ENCODE measurements at regions not wholly inside any gene's neighbourhood (a gene's known extent, or its start where the extent isn't known, plus 50 kb on each side); places are given as distances from the start of the nearest gene placed in this dataset.
"Not testable (repeated sequence)": the region's sequence is repeated elsewhere in the genome, so short reads cannot be mapped to it uniquely, and the experiment has no call there.

DNA sequence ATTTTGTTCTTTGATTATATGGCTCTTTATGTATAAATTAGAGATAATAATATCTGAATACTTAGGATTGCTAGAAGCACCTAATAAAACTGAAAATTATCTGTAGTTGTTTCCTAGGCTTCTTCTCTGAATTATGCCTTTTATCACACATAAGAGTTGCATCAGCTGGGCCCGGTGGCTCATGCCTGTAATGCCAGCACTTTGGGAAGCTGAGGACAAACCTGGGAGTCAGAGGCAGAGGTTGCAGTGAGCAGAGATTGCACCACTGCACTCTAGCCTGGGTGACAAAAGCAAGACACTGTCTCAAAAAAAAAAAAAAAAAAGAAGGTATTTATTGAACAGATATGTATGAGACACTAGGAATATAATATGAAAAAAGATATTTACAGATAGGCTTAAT lies 773.5 kb upstream of the AGA start:
- TF ChIP-seq EZH2 (optimal IDR thresholded peaks at IDR 0.05; ENCODE audit: low read depth, low read length), result no peak
- TF ChIP-seq EZH2phosphoT487 (IDR thresholded peaks at IDR 0.05; ENCODE audit: low read length), result no peak
- TF ChIP-seq, protein P1, sequence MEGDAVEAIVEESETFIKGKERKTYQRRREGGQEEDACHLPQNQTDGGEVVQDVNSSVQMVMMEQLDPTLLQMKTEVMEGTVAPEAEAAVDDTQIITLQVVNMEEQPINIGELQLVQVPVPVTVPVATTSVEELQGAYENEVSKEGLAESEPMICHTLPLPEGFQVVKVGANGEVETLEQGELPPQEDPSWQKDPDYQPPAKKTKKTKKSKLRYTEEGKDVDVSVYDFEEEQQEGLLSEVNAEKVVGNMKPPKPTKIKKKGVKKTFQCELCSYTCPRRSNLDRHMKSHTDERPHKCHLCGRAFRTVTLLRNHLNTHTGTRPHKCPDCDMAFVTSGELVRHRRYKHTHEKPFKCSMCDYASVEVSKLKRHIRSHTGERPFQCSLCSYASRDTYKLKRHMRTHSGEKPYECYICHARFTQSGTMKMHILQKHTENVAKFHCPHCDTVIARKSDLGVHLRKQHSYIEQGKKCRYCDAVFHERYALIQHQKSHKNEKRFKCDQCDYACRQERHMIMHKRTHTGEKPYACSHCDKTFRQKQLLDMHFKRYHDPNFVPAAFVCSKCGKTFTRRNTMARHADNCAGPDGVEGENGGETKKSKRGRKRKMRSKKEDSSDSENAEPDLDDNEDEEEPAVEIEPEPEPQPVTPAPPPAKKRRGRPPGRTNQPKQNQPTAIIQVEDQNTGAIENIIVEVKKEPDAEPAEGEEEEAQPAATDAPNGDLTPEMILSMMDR (IDR thresholded peaks at IDR 0.05; ENCODE audit: low read length), result no peak
- no peaks in the 10 kb centered on the region for H3K4me1 ChIP-seq (ENCODE audit: low read length)
- no peaks in the 10 kb centered on the region for H3F3A ChIP-seq (ENCODE audit: insufficient read depth, low read length)
- no peak overlapping the region for H3K4me2 ChIP-seq (ENCODE audit: low read depth, low read length)
- H2AFZ ChIP-seq (ENCODE audit: low read length), result no peak overlapping the region
- DNase-seq, result no peak
- no peaks in the 10 kb centered on the region for H3K79me2 ChIP-seq (ENCODE audit: low read length)
- H4K20me1 ChIP-seq (ENCODE audit: insufficient read depth, low read length), result no peaks in the 10 kb centered on the region
- H3K27me3 ChIP-seq (replicated peaks; ENCODE audit: insufficient read depth, low read length), result no peaks in the 10 kb centered on the region
- no peak overlapping the region for H3K9ac ChIP-seq (ENCODE audit: low read length)
- H3K4me3 ChIP-seq (ENCODE audit: low read length), result no peak overlapping the region
- no peaks in the 10 kb centered on the region for H3K36me3 ChIP-seq (replicated peaks; ENCODE audit: insufficient read depth, low read length)
- H3K9me2 ChIP-seq (replicated peaks; ENCODE audit: insufficient read depth, low read length), result no peaks in the 10 kb centered on the region
- no peaks in the 10 kb centered on the region for H3K9me3 ChIP-seq (replicated peaks; ENCODE audit: insufficient read depth, low read length)
- no peak overlapping the region for H3K27ac ChIP-seq (ENCODE audit: low read length)

DNA sequence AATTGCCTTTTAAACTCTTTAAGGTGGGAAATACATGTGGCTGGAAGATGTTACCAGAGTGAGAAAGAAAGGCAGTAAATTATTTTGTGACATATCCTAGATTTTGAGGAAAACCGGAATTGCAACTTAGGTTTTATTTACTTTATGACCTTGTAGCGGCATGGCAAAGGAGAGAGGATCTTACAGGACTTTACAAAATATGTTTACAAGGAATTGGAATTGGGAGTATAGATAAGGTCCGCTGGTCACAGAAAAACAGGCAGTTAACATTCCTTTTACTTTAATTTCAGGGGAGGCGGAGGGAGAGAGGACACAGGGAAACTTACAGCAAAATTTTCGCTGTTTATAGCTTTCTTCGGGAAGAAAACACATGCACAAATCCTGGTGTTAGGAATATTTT lies 784.2 kb upstream of the AGA start:
- H3K4me1 ChIP-seq (ENCODE audit: low read length); H3K4me3 ChIP-seq (ENCODE audit: low read length); H3K36me3 ChIP-seq (replicated peaks; ENCODE audit: insufficient read depth, low read length); H3K27ac ChIP-seq (ENCODE audit: low read length); H3K9ac ChIP-seq (ENCODE audit: low read length); H4K20me1 ChIP-seq (ENCODE audit: insufficient read depth, low read length); H3K27me3 ChIP-seq (replicated peaks; ENCODE audit: insufficient read depth, low read length); H2AFZ ChIP-seq (ENCODE audit: low read length); H3K4me2 ChIP-seq (ENCODE audit: low read depth, low read length); H3F3A ChIP-seq (ENCODE audit: insufficient read depth, low read length); H3K79me2 ChIP-seq (ENCODE audit: low read length); H3K9me3 ChIP-seq (replicated peaks; ENCODE audit: insufficient read depth, low read length); H3K9me2 ChIP-seq (replicated peaks; ENCODE audit: insufficient read depth, low read length); DNase-seq: not testable (repeated sequence)

DNA sequence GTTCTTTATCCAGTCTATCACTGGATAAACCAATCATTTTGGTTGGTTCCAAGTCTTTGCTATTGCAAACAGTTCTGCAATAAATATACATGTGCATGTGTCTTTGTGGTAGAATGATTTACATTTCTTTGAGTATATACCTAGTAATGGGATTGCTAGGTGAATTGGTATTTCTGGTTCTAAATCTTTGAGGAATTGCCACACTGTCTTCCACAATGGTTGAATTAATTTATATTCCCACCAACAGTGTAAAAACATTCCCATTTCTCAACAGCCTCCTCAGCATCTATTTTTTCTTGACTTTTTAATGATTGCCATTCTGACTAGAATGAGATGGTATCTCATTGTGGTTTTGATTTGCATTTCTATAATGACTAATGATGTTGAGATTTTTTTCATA lies 791.7 kb upstream of the AGA start:
- Histone ChIP-seq H2AFZ (ENCODE audit: low read length) (no peak overlapping the region), H3K9me2 (replicated peaks; ENCODE audit: insufficient read depth, low read length) (no peaks in the 10 kb centered on the region), H3K27ac (ENCODE audit: low read length) (no peak overlapping the region), H3F3A (ENCODE audit: insufficient read depth, low read length) (no peaks in the 10 kb centered on the region), H3K27me3 (replicated peaks; ENCODE audit: insufficient read depth, low read length) (no peaks in the 10 kb centered on the region), H4K20me1 (ENCODE audit: insufficient read depth, low read length) (no peaks in the 10 kb centered on the region), H3K4me3 (ENCODE audit: low read length) (no peak overlapping the region), H3K4me1 (ENCODE audit: low read length) (no peaks in the 10 kb centered on the region), H3K4me2 (ENCODE audit: low read depth, low read length) (no peak overlapping the region), H3K79me2 (ENCODE audit: low read length) (no peaks in the 10 kb centered on the region), H3K9ac (ENCODE audit: low read length) (no peak overlapping the region), H3K9me3 (replicated peaks; ENCODE audit: insufficient read depth, low read length) (no peaks in the 10 kb centered on the region), H3K36me3 (replicated peaks; ENCODE audit: insufficient read depth, low read length) (no peaks in the 10 kb centered on the region)
- DNase-seq, result no peak
- TF ChIP-seq EZH2phosphoT487 (IDR thresholded peaks at IDR 0.05; ENCODE audit: low read length) (no peak), EZH2 (optimal IDR thresholded peaks at IDR 0.05; ENCODE audit: low read depth, low read length) (no peak)
- TF ChIP-seq, protein P1 (IDR thresholded peaks at IDR 0.05; ENCODE audit: low read length), result no peak

DNA sequence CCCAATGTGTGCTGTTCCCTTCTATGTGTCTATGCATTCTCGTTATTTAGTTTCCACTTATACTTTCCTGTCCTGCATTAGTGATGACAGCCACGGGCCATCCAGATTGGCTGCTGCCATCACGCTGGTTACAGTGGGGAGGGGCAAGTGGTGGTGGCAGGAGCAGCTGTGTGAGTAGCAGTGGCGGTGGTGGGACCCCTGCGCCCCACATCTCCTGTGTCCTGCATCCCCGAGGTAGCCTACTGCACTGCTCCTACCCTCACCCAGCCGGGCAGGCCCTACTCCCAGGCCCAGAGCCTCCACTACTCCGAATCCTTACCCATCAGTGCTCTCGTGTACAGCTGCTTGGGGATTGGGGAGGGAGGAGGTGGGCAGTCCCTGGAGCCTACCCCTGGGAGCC lies 798.7 kb upstream of the AGA start:
- Histone ChIP-seq H3K4me3 (ENCODE audit: low read length) (no peak overlapping the region), H3K4me1 (ENCODE audit: low read length) (no peaks in the 10 kb centered on the region), H3K9me3 (replicated peaks; ENCODE audit: insufficient read depth, low read length) (no peaks in the 10 kb centered on the region), H3K4me2 (ENCODE audit: low read depth, low read length) (no peak overlapping the region), H3K27ac (ENCODE audit: low read length) (no peak overlapping the region), H2AFZ (ENCODE audit: low read length) (no peak overlapping the region), H3K9ac (ENCODE audit: low read length) (no peak overlapping the region), H3K36me3 (replicated peaks; ENCODE audit: insufficient read depth, low read length) (no peaks in the 10 kb centered on the region), H3K27me3 (replicated peaks; ENCODE audit: insufficient read depth, low read length) (no peaks in the 10 kb centered on the region), H3F3A (ENCODE audit: insufficient read depth, low read length) (no peaks in the 10 kb centered on the region), H3K79me2 (ENCODE audit: low read length) (no peaks in the 10 kb centered on the region), H3K9me2 (replicated peaks; ENCODE audit: insufficient read depth, low read length) (no peaks in the 10 kb centered on the region), H4K20me1 (ENCODE audit: insufficient read depth, low read length) (no peaks in the 10 kb centered on the region)
- TF ChIP-seq EZH2phosphoT487 (IDR thresholded peaks at IDR 0.05; ENCODE audit: low read length) (no peak), EZH2 (optimal IDR thresholded peaks at IDR 0.05; ENCODE audit: low read depth, low read length) (no peak)
- TF ChIP-seq, protein P1 (IDR thresholded peaks at IDR 0.05; ENCODE audit: low read length), result no peak
- DNase-seq, result no peak

All from MM.1S (cell line).